ENCODE measurements at regions not wholly inside any gene's neighbourhood (a gene's known extent, or its start where the extent isn't known, plus 50 kb on each side); places are given as distances from the start of the nearest gene placed in this dataset.
A peak's percentile ranks its signal among the peaks of the same experiment; 100 is the strongest.
"Not testable (repeated sequence)": the region's sequence is repeated elsewhere in the genome, so short reads cannot be mapped to it uniquely, and the experiment has no call there.

DNA sequence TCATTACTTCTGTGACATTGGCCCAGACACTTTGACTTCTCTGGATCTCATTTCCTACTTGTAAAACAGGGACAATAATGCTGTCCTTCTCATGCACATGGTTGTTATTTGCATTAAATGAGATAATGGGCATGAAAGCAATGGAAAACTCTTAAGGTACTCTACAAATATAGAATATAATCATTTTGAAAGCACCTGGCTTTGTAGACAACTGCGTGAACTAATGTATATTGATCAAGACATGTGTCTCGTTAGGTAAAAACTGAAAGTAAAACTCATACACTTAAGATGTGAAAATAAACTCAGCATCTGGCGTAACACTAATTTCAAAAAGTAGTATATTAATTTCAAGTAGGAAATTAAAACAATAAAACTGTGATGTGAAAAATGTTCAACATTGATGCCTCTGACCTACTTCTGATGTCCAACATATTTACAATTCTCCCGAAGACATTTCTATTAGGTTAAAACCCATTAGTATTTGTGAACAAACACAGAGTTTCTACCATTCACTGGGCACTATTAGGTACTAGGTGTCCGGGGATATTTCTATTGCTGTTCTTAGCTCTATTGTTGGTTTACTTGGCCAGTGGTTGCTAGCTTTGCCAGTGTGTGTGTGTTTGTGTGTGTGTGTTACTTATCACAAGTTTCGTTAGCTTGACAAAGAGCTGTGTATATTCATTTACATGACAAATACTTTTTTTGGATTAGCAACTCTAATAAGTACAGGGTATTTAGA, 220.5 kb downstream of the KCNRG start:
- no peak for DNase-seq

DNA sequence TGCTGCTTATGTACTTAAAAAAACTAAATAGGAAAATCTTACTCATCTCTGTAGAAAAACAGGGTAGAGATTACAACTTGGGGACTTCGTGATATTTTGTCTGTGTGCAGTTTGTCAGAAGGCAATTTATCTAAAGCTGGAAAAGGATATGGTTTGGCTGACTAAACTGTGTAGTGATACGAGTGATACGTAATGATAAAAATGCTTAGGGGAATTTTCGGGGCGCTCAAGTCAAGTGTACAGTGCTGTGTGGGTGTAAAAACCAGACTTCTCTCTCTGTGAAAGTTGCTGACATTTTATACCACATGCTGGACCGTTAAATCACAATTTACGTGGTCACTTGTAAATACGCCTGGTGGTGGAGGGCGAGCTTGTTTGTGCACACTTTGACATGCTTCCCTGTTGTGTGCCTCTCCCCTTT, 221.7 kb downstream of the KCNRG start:
- no peak for DNase-seq

DNA sequence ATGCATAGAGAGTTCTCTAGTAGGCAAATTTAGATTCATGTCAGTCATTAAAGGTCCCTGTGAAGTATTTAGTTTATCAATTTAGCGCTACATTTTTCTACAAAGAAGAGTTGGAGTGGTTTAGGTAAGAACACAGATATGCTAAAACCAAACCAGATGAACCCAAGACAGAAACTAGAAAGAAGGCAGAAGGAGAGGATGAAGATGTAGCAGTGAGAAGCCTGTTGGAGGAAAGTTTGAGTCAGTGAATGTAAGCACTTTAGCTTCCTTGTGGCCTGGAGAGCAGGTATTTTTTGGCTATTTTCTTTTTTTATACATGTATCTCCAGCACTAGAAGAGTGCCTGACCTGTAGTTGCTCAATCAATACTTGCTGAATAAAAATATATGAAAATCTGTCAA, 223.7 kb downstream of the KCNRG start:
- DNase-seq: no peak

GRCh38 chr13:50241479-50241878, 226.2 kb downstream of the KCNRG start:
- DNase-seq: no peak

- DNase-seq: no peak
These were observed 228.7 kb downstream of the KCNRG start for GRCh38 chr13:50243931-50244330.

DNA sequence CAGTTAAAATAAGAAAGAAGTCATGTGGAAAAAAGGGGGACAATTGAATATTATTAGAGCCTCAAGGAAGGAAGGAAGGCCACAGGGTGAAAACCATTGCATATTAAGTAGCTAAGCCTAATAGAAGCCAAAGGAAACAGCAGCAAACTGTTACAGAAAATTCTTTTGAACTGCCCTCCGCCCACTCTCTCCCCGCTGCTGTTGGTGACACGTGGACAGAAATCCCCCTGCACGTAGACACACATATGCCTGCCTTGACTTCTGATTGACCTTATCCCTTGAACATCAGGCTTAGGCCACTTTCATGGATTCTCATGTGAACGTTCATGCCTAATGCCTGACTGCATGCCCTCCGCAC, 229.1 kb downstream of the KCNRG start:
- DNase-seq: no peak

DNA sequence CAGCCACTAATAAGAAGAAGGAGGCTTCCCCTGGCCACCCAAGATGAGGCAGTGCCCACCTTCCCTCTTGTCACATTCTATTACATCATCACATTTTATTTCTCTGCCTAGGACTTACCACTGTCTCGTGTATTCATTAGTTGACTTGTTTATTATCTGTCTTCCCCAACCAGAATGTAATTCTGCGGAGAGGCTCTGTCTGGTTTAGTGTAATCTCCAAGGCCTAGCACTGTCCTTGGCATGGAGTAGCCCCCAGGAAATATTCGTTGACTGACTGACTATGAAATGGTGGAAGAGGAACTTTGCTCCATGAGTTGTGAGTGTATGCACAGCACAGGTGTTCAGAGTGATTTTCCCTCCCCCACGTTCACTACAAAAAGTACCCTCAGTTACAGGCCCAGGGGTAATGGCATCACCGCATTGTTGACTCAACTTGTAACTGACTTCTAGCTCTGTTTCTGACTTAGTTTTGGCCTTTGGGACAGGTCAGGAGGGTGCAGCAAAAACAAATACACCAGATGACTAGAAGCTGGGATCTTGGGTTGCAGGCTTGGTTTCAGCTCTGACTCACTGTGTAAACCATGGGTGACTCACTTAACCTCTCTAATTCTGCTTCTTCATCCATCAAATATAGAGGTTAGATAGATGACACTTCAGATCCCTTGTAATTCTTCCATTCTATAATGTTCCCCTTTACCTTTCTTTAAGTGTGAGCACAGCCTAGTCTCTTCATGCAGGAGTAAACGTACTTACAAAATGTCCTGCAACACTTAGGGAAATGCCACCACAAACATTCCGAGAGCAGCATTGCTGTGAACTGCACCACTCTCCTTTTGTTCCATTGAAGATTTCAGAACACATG, 229.7 kb downstream of the KCNRG start:
- DNase-seq: peak; percentile 6

DNA sequence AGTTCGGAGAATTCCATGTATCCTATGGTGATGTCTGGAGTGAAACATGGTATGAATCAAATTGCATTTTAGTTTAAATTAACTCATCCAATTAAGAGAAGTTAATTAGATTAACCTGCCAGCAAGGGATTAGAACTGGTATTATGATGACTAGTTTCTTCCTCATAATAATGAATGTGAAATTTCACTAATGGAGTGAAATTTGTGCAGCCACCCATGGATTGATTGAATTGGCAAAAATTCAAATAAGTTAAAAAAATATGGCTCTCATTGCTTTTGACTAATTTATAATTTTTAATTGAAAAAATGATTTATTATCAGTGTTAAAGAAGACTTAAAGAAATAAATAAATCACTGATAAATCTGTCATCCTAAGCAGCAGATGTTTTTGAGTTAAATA, 232.0 kb downstream of the KCNRG start:
- DNase-seq: no peak

DNA sequence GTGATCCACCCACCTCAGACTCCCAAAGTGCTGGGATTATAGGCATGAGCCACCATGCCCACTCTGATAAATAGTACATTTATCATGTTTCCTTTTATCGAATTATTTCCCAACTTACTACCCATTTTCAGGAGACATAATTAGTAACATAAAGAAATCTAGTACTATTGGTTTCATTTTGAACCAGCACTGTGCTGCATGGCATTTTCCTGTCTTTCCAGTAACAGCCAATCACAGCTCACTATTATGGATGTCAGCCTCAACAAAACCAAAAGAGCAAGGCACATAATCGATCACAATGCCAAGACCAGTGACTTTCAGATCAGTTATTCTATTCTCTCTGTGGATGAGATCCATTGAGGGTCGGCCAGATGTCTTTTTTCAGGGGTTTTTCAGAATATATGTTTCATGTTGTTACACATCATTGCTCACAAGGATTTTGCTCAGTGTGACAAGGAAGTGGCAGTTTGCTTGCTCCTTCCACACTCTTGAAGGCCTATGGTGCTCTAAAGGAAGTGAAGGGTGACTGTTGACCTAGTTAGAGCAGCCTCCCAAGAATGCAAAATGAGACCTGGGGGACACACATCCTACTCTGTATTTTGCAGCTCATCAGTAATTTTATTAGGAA, 233.4 kb downstream of the KCNRG start:
- DNase-seq: no peak

GRCh38 chr13:50249144-50249521, 233.9 kb downstream of the KCNRG start:
- no peak for DNase-seq

DNA sequence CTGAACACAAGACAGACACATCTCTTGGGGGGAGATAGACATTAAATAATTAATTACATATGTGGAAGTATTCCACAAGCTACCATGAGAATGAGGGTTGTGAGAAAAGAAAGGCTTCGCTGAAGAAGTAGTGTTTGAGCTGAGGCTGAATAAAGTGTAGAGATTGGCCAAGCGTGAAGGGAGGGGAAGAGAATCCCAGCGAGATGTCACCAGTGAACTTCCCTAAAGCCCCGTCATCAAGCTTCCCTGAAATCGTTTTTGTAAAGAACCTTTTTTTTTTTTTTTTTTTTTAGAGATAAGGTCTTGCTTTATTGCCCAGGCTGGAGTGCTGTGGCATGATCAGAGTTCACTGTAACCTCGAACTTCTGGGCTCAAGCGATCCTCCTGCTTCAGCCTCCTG, 235.2 kb downstream of the KCNRG start:
- no peak for DNase-seq

DNA sequence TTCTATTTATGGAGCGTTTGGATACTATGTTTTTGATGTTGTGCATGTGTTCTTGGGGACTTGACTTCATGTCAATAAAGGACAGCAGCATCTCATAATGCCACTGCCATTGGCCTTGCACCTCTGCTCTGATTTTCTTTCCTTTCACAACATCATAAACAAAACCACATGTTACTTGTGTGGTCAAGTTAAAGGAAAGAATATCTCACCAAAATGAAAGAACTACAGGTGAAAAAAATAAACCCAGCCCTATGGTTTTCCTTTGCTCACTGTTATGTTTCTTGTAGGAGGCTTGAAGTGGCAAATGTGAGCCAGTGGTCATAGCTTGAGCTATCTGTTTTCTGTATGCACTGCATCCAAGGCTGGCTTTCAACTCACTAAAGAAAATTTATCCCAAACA, 240.4 kb downstream of the KCNRG start:
- no peak for DNase-seq

GRCh38 chr13:50256536-50257321, 241.5 kb downstream of the KCNRG start:
- not testable (repeated sequence) for DNase-seq

DNA sequence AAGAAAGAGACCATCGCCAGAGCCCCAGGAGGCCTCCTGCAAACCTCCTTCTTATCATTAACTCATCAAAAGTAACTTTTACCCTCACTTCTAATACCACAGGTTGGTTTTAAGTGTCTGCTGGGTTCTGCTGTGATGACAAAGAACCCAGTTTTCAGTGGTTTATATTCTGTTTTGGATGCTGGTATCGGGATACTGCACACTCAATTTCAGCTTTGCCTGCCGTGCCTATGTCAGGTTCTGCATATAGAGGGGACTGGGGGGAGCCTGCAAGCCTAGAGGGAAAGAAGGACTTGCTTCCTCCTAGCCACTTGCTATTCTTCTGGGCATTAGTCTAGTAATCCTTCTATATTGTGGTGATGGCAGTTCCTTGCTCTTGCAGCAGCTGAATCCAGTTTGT, 242.4 kb downstream of the KCNRG start:
- DNase-seq: no peak

GRCh38 chr13:50261130-50261901, 246.1 kb downstream of the KCNRG start:
- no peak for DNase-seq

- DNase-seq: no peak
These were observed 251.8 kb downstream of the KCNRG start for GRCh38 chr13:50267066-50267465.

DNA sequence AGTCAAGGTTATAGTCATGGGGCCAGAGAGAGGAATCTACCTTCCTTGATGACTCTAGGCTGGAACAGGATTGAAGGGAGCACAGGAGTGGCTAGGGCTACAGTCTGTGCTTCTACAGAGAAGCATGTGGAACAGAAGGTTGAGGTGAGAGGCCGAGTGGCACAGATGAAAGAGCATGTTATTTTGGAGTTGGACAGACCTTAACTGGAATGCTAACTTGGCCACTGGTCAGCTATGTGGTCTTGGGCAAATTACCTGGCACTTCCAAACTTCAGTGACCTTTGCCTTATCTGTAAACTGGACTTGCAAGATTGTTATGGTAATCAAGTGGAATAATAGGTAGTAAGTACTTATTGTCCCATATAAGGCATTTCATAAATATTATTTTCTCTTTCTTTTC, 252.7 kb downstream of the KCNRG start:
- no peak for DNase-seq

DNA sequence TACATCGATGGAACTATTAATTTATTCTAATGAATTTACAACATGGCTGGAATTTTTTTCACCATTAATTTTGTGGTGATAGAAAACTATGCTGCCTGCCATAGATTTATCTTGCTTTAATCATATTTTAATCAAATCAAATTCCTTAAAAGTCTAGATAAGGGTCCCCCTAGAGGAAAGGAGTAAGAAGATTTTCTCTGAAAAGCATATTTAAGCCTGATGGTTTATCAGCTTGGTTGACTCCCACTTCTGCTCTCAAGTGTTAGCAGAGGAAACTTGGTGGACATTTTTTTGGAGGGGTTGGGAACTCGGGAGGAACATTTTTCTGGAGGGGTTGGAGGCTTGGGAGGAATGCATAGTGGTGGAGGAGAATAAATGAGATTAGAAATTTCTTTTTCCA, 253.3 kb downstream of the KCNRG start:
- no peak for DNase-seq

DNA sequence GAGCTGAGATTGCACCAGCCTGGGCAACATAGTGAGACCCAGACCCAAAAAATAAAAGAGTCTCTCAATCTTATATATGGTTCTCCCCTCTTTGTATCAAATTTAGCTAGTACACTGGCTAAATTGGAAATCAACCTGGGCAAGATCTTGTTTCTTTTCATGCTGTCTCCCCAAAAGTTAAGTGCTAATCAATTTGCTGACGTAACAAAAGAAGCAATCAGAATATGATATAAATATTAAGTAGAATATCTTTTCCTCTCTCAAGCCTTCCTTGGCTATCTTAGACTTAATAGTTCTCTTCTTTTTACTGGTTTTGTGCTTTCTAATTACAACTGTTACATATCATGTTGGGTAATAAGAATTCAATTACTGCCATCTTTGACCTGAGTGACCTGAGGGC, 258.9 kb downstream of the KCNRG start:
- no peak for DNase-seq

- DNase-seq: no peak
These were observed 260.3 kb downstream of the KCNRG start for GRCh38 chr13:50275392-50276063.

DNA sequence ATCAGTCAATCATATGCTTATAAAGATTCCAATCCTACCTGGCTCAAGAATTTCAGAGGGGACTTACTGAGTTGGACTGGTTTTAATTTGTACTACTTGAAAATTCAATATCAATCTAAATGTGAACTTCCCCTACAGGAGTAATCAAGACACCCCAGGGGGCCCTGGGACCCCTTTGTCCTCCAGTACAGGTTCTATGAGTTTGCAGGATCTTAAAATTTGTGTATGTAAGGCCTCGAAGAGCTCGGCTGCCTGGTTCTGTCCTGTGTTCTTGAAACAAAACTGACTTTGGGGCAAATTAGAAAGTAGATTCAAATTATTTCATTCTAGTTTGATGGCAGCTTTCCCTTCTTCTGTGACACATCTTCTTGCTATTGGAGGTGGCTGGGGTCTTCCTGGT, 261.3 kb downstream of the KCNRG start:
- DNase-seq: no peak

DNA sequence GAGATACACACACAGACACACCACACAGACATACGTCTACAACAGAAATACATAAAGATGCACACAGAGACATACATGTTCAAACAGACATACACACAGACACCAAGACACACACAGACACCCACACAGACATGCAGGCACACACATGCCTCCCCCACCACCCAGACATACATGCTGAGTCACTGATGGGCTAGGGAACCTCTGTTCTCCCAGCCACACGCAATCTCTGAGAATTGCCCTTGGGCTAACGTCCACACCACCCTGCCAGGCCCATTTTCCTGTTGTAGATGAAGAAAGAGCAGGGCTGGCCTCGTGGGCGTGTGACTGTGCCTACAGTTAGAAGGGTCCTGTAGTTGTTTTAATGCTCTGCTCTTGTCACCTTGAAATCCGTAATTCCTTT, 261.9 kb downstream of the KCNRG start:
- DNase-seq: no peak
